ENCODE measurements at regions not wholly inside any gene's neighbourhood (a gene's known extent, or its start where the extent isn't known, plus 50 kb on each side); places are given as distances from the start of the nearest gene placed in this dataset.

DNA sequence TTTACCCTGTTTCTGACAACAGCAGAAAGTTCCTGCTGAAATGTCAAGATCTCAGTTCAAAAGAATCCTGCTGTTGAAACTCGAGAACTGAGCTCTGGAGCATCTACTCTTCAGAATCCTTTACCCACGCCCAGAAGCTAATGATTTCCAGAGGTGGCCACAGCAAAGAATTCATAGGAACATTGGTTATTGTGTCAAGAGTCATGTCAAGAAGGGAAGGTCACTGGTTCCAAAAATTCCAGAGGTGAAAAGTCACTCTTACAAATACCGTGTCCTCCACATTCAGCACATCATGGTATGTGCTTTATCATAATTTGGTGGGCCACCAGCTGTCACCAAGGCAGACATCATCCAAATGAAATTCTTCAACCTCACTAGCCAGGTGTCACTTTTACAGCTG is 394.4 kb upstream of the NPVF start:
- TF ChIP-seq, protein P1, sequence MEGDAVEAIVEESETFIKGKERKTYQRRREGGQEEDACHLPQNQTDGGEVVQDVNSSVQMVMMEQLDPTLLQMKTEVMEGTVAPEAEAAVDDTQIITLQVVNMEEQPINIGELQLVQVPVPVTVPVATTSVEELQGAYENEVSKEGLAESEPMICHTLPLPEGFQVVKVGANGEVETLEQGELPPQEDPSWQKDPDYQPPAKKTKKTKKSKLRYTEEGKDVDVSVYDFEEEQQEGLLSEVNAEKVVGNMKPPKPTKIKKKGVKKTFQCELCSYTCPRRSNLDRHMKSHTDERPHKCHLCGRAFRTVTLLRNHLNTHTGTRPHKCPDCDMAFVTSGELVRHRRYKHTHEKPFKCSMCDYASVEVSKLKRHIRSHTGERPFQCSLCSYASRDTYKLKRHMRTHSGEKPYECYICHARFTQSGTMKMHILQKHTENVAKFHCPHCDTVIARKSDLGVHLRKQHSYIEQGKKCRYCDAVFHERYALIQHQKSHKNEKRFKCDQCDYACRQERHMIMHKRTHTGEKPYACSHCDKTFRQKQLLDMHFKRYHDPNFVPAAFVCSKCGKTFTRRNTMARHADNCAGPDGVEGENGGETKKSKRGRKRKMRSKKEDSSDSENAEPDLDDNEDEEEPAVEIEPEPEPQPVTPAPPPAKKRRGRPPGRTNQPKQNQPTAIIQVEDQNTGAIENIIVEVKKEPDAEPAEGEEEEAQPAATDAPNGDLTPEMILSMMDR (conservative IDR thresholded peaks at IDR 0.05): no peak
- no peak for TF ChIP-seq EZH2 (IDR thresholded peaks at IDR 0.05; ENCODE audit: low read depth)
